IPS-NIHi7 (cell line): ENCODE measurements at regions not wholly inside any gene's neighbourhood (a gene's known extent, or its start where the extent isn't known, plus 50 kb on each side); places are given as distances from the start of the nearest gene placed in this dataset.

Source experiments
- DNase-seq: peaks from one replicate; pipeline ENCODE4 v3.0.0; 2012; ENCODE audit warnings: mixed read lengths; ENCODE audit errors: extremely low spot score

- no peak for DNase-seq
Observed at GRCh38 chr14:100381395-100382105, 58.4 kb downstream of the SLC25A47 start.

GRCh38 chr14:100382106-100382455, 58.9 kb downstream of the SLC25A47 start:
- no peak for DNase-seq

- peak; percentile 82 for DNase-seq
Observed at GRCh38 chr14:100383727-100384158, 60.6 kb downstream of the SLC25A47 start.

DNA sequence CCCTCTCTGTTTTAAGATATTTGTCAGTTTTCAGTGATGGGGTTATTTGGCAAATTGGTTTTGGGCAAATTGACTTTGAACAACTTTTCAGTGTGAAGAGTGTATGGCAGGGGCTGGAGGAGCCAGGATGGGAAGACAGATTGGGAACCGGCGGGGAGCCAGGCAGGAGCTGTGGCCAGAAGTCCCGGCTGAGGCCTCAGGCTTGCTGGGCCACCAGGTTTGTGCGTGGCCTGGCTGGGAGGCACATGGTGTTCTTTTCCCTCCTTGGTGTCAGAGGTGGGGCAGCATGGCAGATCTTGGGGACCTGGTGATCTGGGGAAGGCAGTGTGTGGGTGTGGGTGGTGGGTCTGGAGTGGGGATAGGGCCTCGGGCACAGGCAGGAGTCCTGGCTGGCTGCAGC, 61.1 kb downstream of the SLC25A47 start:
- no peak for DNase-seq

GRCh38 chr14:100384819-100385813, 62.0 kb downstream of the SLC25A47 start:
- no peak for DNase-seq

DNA sequence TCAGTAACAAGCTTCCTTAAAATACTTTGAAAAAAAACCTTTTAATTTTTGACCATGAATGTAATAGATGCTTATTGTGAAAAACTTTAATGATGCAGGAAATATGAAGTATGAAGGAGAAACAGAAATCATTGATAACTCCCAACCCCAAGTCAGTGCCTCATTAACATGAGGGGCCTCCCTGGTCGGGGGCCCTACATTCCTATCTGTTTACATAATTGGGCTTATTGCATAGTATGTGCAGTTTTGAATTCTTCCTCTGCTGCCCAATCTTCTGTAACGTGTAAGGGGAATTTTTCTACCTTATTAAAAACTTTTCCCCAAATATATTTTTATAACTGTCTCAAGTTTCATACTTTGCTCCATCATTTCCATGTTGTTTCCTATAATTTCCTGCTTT, 63.0 kb downstream of the SLC25A47 start:
- no peak for DNase-seq

- DNase-seq: no peak
Observed at GRCh38 chr14:100386846-100387245, 63.7 kb downstream of the SLC25A47 start.

DNA sequence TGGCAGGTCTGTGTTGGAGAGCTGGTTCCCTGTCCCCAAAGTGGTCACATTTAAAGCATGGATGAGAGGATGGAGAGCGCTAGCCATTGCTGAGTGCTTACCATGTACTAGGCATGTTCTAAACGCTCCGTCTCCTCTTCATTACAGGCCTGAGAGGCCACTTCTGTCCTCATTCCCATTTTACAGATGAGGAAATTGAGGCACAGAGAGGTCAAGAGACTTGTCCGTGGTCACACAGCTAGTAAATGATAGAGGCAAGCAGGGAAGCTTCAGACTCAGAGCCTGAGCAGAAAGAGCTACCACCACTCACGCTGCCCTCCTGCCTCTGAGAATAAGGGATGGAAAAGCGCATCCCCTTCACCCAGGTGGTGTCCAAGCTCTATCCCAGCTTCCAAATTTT, 64.3 kb downstream of the SLC25A47 start:
- no peak for DNase-seq

GRCh38 chr14:100388103-100389054, 65.2 kb downstream of the SLC25A47 start:
- DNase-seq: no peak

DNA sequence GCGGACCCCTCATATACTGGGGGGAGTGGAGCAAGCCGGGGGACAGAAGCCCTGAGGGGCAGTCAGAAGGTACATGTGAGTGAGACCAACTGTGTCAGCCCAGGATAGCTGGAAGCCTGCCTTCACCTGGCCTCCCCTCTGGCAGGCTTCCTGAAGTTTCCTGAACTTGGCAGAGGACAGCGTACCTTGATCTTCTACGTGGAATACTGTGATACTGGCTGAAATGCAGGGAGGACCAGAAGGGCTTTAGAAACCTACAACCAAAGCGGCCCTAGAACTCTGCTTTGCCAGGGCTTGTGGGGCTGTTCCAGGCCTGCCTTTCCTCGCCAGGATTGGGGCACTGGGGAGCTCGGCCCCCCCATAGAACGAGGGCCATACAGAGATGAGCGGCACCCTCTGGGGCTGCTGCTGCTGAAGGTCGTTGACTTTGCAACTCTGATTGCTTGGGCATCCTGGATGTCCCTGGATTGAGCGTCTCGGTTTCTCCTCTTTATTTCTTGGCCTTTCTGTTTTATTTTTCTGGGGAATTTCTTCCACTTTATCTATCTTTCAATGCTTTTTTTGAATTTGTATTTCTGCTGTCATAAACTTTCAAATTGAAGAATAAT, 66.5 kb downstream of the SLC25A47 start:
- DNase-seq: no peak

GRCh38 chr14:100391173-100391572, 68.0 kb downstream of the SLC25A47 start:
- no peak for DNase-seq

DNA sequence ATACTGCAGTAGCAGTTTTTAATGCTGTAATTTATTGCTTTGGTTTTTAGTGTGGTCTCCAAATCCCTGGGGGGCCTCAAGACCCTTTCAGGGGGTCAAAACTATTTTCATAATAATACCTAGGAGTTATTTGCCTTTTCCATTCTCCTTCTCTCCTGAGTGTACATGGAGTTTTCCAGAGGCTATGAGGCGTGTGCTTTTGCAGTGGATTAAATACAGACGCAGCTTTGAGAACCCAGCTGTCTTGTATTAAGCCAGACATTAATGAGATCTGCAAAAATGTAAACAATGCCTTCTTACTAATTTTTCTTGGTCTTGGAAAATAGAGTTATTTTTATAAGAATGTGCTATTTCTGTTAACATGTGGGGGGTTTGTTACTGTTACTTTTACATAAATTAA, 68.6 kb downstream of the SLC25A47 start:
- DNase-seq: no peak

GRCh38 chr14:100392356-100392755, 69.2 kb downstream of the SLC25A47 start:
- DNase-seq: no peak

- DNase-seq: no peak
Observed at GRCh38 chr14:100393362-100393761, 70.2 kb downstream of the SLC25A47 start.

DNA sequence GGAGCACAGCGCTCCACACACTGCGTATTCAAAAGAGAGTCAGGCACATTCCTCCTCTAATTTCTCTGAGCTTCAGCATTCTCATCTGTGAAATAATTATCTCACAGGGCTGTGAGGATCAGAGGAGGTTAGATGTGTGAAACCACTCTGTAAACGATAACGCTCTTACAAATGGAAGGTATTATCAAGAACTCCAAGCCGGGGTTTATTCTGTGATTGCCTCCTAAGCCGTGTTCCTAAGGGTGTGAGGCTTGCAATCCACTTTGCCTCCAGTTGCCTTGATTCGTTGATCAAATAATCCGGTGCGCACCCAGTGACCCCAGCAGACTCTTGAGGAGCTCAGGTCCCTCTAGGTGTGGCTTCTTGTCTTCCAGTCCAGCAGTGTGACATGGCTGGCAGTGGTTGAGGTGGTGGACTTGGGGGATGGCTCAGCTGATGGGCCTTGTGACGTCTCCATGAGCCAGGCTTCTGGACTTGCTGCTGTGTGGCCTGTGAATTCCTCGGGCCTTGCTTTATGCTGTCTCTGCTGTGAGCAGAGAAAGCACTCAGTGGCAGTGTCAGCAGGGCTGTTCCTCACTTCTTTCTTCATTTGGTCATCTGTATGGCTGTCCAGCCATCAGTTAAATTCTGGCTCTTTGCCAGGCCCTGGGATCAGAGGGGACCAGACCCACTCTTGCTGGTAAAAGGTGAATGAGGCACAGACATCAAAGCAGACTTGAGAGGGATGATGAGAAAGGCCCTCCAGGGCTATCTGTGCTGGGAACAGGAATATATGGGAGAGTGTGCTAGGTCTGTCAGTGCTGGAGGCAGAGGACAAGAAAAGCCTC, 71.0 kb downstream of the SLC25A47 start:
- DNase-seq: no peak

GRCh38 chr14:100394886-100395672, 71.9 kb downstream of the SLC25A47 start:
- no peak for DNase-seq

DNA sequence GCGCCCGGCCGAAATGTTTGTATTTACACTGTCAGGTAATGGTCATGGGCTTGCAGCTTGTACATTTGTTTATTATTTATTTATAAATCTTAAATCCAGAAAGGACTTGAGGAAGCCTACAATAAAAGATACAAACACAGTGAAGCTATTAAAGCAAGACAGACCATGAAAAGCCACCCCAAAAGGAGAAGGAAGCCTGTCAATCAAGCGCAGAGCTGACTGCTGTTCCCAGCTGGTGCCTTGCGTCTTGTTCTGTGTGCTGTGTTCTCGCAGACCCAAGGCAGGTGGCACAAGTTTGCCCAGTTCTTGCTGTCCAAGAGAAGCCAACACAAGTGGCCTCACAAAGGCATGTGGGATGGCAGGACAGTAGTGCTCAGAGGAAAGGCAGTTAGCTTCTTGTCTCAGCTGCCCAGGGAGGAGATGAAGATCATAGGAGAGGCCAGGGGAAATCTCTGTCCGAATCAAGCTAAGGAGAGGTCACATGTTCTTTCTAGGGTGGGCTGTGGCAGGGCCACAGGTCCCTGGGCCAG, 73.2 kb downstream of the SLC25A47 start:
- no peak for DNase-seq

GRCh38 chr14:100397005-100397404, 73.9 kb downstream of the SLC25A47 start:
- DNase-seq: no peak

DNA sequence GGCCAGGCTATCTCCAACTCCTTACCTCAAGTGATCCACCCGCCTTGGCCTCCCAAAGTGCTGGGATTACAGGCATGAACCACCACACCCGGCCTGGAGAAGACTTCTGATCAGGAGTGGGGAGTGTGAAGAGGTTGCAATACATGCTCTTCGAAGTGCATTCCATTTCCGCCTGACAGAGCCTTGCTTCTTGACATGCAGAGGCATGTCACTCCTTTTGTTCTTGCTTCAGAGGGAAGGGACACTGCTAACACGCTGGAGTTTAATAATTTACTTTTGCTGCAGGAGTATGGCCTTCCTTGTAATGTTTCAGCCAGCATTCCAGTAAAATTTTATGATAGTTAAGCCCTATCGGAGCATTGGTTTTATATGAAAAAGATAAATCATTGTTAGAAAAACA, 74.9 kb downstream of the SLC25A47 start:
- DNase-seq: no peak
